ENCODE measurements at regions not wholly inside any gene's neighbourhood (a gene's known extent, or its start where the extent isn't known, plus 50 kb on each side); places are given as distances from the start of the nearest gene placed in this dataset.

- no peak overlapping the region for H4K5ac ChIP-seq (ENCODE audit: low read depth, low read length)
- TF ChIP-seq FOS (IDR thresholded peaks at IDR 0.05; ENCODE audit: low read depth, low read length) = no peak
- no peak for TF ChIP-seq RCOR1 (IDR thresholded peaks at IDR 0.05; ENCODE audit: insufficient replicate concordance, low read length)
- no peak for TF ChIP-seq BHLHE40 (IDR thresholded peaks at IDR 0.05; ENCODE audit: low read depth, low read length)
- no peak for TF ChIP-seq RFX5 (IDR thresholded peaks at IDR 0.05; ENCODE audit: low read depth, low read length)
- no peak for TF ChIP-seq MAFK (IDR thresholded peaks at IDR 0.05; ENCODE audit: low read depth, low read length)
- no peak for TF ChIP-seq CEBPB (IDR thresholded peaks at IDR 0.05; ENCODE audit: low read depth, low read length)
- no peak for TF ChIP-seq MXI1 (IDR thresholded peaks at IDR 0.05; ENCODE audit: borderline replicate concordance, low read depth, low read length)
- no peak for TF ChIP-seq CTCF (conservative IDR thresholded peaks at IDR 0.05; ENCODE audit: low read depth, low read length)
- no peak for TF ChIP-seq MAZ (IDR thresholded peaks at IDR 0.05; ENCODE audit: borderline replicate concordance, low read depth, low read length)
- no peak for TF ChIP-seq SMC3 (IDR thresholded peaks at IDR 0.05; ENCODE audit: low read depth, low read length)
- TF ChIP-seq RAD21 (IDR thresholded peaks at IDR 0.05; ENCODE audit: low read length) = no peak
- no peak for TF ChIP-seq NFE2L2 (IDR thresholded peaks at IDR 0.05; ENCODE audit: low read depth, low read length)
- TF ChIP-seq, protein P1, sequence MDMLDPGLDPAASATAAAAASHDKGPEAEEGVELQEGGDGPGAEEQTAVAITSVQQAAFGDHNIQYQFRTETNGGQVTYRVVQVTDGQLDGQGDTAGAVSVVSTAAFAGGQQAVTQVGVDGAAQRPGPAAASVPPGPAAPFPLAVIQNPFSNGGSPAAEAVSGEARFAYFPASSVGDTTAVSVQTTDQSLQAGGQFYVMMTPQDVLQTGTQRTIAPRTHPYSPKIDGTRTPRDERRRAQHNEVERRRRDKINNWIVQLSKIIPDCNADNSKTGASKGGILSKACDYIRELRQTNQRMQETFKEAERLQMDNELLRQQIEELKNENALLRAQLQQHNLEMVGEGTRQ (IDR thresholded peaks at IDR 0.05; ENCODE audit: low read depth, low read length) = no peak
- TF ChIP-seq POLR2A (IDR thresholded peaks at IDR 0.05; ENCODE audit: low read depth, low read length) = no peak
- TF ChIP-seq, protein P2, sequence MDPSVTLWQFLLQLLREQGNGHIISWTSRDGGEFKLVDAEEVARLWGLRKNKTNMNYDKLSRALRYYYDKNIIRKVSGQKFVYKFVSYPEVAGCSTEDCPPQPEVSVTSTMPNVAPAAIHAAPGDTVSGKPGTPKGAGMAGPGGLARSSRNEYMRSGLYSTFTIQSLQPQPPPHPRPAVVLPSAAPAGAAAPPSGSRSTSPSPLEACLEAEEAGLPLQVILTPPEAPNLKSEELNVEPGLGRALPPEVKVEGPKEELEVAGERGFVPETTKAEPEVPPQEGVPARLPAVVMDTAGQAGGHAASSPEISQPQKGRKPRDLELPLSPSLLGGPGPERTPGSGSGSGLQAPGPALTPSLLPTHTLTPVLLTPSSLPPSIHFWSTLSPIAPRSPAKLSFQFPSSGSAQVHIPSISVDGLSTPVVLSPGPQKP (IDR thresholded peaks at IDR 0.05; ENCODE audit: borderline replicate concordance, low read depth, low read length) = no peak
- TF ChIP-seq CHD1 (IDR thresholded peaks at IDR 0.05; ENCODE audit: low read depth, low read length) = no peak
- dilution Hi-C loops (cut with HindIII; ENCODE audit: low sequenced_read_pairs, unreplicated experiment) (no loop called here), intact Hi-C loops (cut with micrococcal nuclease) (no loop called here), in situ Hi-C loops (cut with MboI; ENCODE audit: low sequenced_read_pairs) (no loop called here)
- no peak overlapping the region for H3K4me3 ChIP-seq (ENCODE audit: insufficient read depth, low read depth, low read length)
- H2BK120ac ChIP-seq (ENCODE audit: low read depth, low read length) = no peak overlapping the region
- H3K9me1 ChIP-seq (ENCODE audit: insufficient read depth, low read length) = no peaks in the 10 kb centered on the region
- H3K4me1 ChIP-seq (ENCODE audit: control insufficient read depth, insufficient read depth, low read length) = no peaks in the 10 kb centered on the region
- no peak overlapping the region for H2AFZ ChIP-seq (replicated peaks; ENCODE audit: low read length, poor library complexity)
- no peak overlapping the region for H3K4me2 ChIP-seq (ENCODE audit: low read depth, low read length)
- no peak overlapping the region for H3K9ac ChIP-seq (ENCODE audit: low read depth, low read length)
- no peak overlapping the region for H3K56ac ChIP-seq (ENCODE audit: extremely low read depth, insufficient read depth, low read length)
- H3K18ac ChIP-seq (ENCODE audit: low read depth, low read length) = no peak overlapping the region
- H2BK15ac ChIP-seq (ENCODE audit: low read depth, low read length) = no peak overlapping the region
- H4K91ac ChIP-seq (ENCODE audit: insufficient read depth, low read depth, low read length) = no peak overlapping the region
- no peak overlapping the region for H2BK20ac ChIP-seq (ENCODE audit: low read depth, low read length)
- ChIA-PET POLR2A (ENCODE audit: unreplicated experiment) (no interaction called here), CTCF (no interaction called here)
- no peaks in the 10 kb centered on the region for H3K9me3 ChIP-seq (ENCODE audit: control insufficient read depth, insufficient read depth, low read length)
- BruUV-seq (replicated peaks) = no TSS peak
- no peak overlapping the region for H4K8ac ChIP-seq (ENCODE audit: low read depth in 2 of 2, low read length in 2 of 2)
- no peak overlapping the region for H2BK5ac ChIP-seq (ENCODE audit: low read depth, low read length, poor library complexity, severe bottlenecking)
- no peak overlapping the region for H3K23ac ChIP-seq (ENCODE audit: low read depth, low read length)
- no peak overlapping the region for H2AK5ac ChIP-seq (ENCODE audit: low read depth, low read length)
- no peak overlapping the region for H2AK9ac ChIP-seq (replicated peaks; ENCODE audit: low read depth, low read length, poor library complexity)
- no peaks in the 10 kb centered on the region for H3K36me3 ChIP-seq (ENCODE audit: control insufficient read depth, insufficient read depth, low read length)
- no peak for ATAC-seq (ENCODE audit: low read depth)
- no peak overlapping the region for H3K4ac ChIP-seq (ENCODE audit: low read depth, low read length)
- H4K20me1 ChIP-seq (ENCODE audit: insufficient read depth, low read length) = no peaks in the 10 kb centered on the region
- no peak overlapping the region for H3K27ac ChIP-seq (ENCODE audit: insufficient read depth, low read length)
- no peaks in the 10 kb centered on the region for H3K79me1 ChIP-seq (ENCODE audit: low read depth in 1 of 2, low read length in 2 of 2)
- no peak for DNase-seq
- H3K27me3 ChIP-seq (ENCODE audit: control insufficient read depth, insufficient read depth, low read length) = no peaks in the 10 kb centered on the region
- WGBS, 2 experiments (ENCODE audit: extremely low coverage in 2 of 2, insufficient read length in 1 of 2) = no CpG with 5 or more reads among the region's 1 CpG
- no peak overlapping the region for H3K14ac ChIP-seq (replicated peaks; ENCODE audit: low read depth, low read length)
Measured at GRCh38 chr7:115775981-115776380, 254.6 kb downstream of the TFEC start.
